Osteocyte (in vitro differentiated cells): ENCODE measurements at regions not wholly inside any gene's neighbourhood (a gene's known extent, or its start where the extent isn't known, plus 50 kb on each side); places are given as distances from the start of the nearest gene placed in this dataset.

Experiments used
- DNase-seq: peaks from one replicate; pipeline ENCODE4 v3.0.0; 2021; ENCODE audit warnings: mixed read lengths; ENCODE audit not compliant: unreplicated experiment; ENCODE audit errors: extremely low spot score
- H3K27ac Mint-ChIP-seq: one replicate; pipeline ENCODE4 v1.8.0; 2021; ENCODE audit warnings: mild to moderate bottlenecking, mixed read lengths; ENCODE audit not compliant: unreplicated experiment
- H3K27me3 Mint-ChIP-seq: one replicate; pipeline ENCODE4 v1.8.0; 2021; ENCODE audit warnings: mixed read lengths; ENCODE audit not compliant: unreplicated experiment
- H3K36me3 Mint-ChIP-seq: one replicate; pipeline ENCODE4 v1.8.0; 2021; ENCODE audit warnings: mixed read lengths; ENCODE audit not compliant: unreplicated experiment
- H3K4me1 Mint-ChIP-seq: one replicate; pipeline ENCODE4 v1.8.0; 2021; ENCODE audit warnings: mixed read lengths; ENCODE audit not compliant: unreplicated experiment
- H3K4me3 Mint-ChIP-seq: one replicate; pipeline ENCODE4 v1.8.0; 2021; ENCODE audit warnings: mild to moderate bottlenecking, moderate library complexity, mixed read lengths; ENCODE audit not compliant: unreplicated experiment
- H3K9me3 Mint-ChIP-seq: one replicate; pipeline ENCODE4 v1.8.0; 2021; ENCODE audit warnings: mixed read lengths; ENCODE audit not compliant: unreplicated experiment
- CTCF ChIP-seq: fragments of 200-600 bp; sonication (generic); IDR thresholded peaks from 2 replicates; pipeline ENCODE4 v1.5.0; 2021; ENCODE audit warnings: antibody characterized with exemption, mild to moderate bottlenecking, moderate library complexity

- no peaks in the 10 kb centered on the region for H3K27me3 Mint-ChIP-seq
- no peak overlapping the region for H3K4me3 Mint-ChIP-seq
- no peak overlapping the region for H3K27ac Mint-ChIP-seq
- no peak for DNase-seq
- H3K4me1 Mint-ChIP-seq, result peaks cover 3% of the 10 kb centered on the region
- H3K36me3 Mint-ChIP-seq, result no peaks in the 10 kb centered on the region
- peaks cover 6% of the 10 kb centered on the region for H3K9me3 Mint-ChIP-seq
- no peak for TF ChIP-seq CTCF
Measured at GRCh38 chr21:16644685-16645084, 868.2 kb upstream of the CXADR start.

- Mint-ChIP-seq H3K36me3 (no peaks in the 10 kb centered on the region), H3K9me3 (no peaks in the 10 kb centered on the region), H3K27me3 (no peaks in the 10 kb centered on the region), H3K4me3 (no peak overlapping the region), H3K27ac (no peak overlapping the region), H3K4me1 (peaks cover 5% of the 10 kb centered on the region)
- DNase-seq, result no peak
- TF ChIP-seq CTCF, result no peak
Measured at GRCh38 chr21:16650714-16651366, 862.0 kb upstream of the CXADR start.

GRCh38 chr21:16651956-16652355 lies 860.9 kb upstream of the CXADR start:
- Mint-ChIP-seq H3K4me3 (no peak overlapping the region), H3K36me3 (no peaks in the 10 kb centered on the region), H3K9me3 (peaks cover 4% of the 10 kb centered on the region), H3K27ac (no peak overlapping the region), H3K4me1 (peaks cover 5% of the 10 kb centered on the region), H3K27me3 (no peaks in the 10 kb centered on the region)
- no peak for DNase-seq
- TF ChIP-seq CTCF, result no peak

GRCh38 chr21:16663436-16663835 lies 849.4 kb upstream of the CXADR start:
- no peak for TF ChIP-seq CTCF
- DNase-seq, result no peak
- peaks cover 8% of the 10 kb centered on the region for H3K4me1 Mint-ChIP-seq
- H3K36me3 Mint-ChIP-seq, result peaks cover 2% of the 10 kb centered on the region
- H3K4me3 Mint-ChIP-seq, result no peak overlapping the region
- H3K27me3 Mint-ChIP-seq, result no peaks in the 10 kb centered on the region
- peaks cover 15% of the 10 kb centered on the region for H3K9me3 Mint-ChIP-seq
- H3K27ac Mint-ChIP-seq, result no peak overlapping the region

GRCh38 chr21:16667395-16667794 lies 845.4 kb upstream of the CXADR start:
- Mint-ChIP-seq H3K4me3 (no peak overlapping the region), H3K27ac (no peak overlapping the region), H3K4me1 (peaks cover 16% of the 10 kb centered on the region), H3K9me3 (peaks cover 5% of the 10 kb centered on the region), H3K27me3 (no peaks in the 10 kb centered on the region), H3K36me3 (peaks cover 2% of the 10 kb centered on the region)
- no peak for DNase-seq
- TF ChIP-seq CTCF, result no peak
